ENCODE measurements at regions not wholly inside any gene's neighbourhood (a gene's known extent, or its start where the extent isn't known, plus 50 kb on each side); places are given as distances from the start of the nearest gene placed in this dataset.

GRCh38 chr4:147286846-147287587 is 193.9 kb upstream of the EDNRA start:
- TF ChIP-seq ZNF274 (IDR thresholded peaks at IDR 0.05; ENCODE audit: low read depth, low read length) (no peak), SUZ12 (IDR thresholded peaks at IDR 0.05; ENCODE audit: extremely low read depth, insufficient read depth, insufficient read length) (no peak)

Measured in NT2/D1 (cell line).